IPS DF 6.9 (cell line): ENCODE measurements at regions not wholly inside any gene's neighbourhood (a gene's known extent, or its start where the extent isn't known, plus 50 kb on each side); places are given as distances from the start of the nearest gene placed in this dataset.
"Not testable (repeated sequence)": the region's sequence is repeated elsewhere in the genome, so short reads cannot be mapped to it uniquely, and the experiment has no call there.

Source experiments
- DNase-seq: peaks from one replicate; pipeline ENCODE4 v3.0.0-alpha.2; 2013; ENCODE audit warnings: low read depth, low spot score
- H3K27ac ChIP-seq: one replicate; pipeline ENCODE4 v1.5.1; 2013; ENCODE audit warnings: low read length, control low read depth
- H3K27me3 ChIP-seq: 2 replicates; pipeline ENCODE4 v1.6.1; 2013; ENCODE audit warnings: mild to moderate bottlenecking, low read length; ENCODE audit not compliant: control insufficient read depth, insufficient read depth
- H3K36me3 ChIP-seq: 2 replicates; pipeline ENCODE4 v1.6.1; 2013; ENCODE audit warnings: low read length; ENCODE audit not compliant: control insufficient read depth, insufficient read depth
- H3K4me1 ChIP-seq: 2 replicates; pipeline ENCODE4 v1.6.1; 2013; ENCODE audit warnings: low read length; ENCODE audit not compliant: control insufficient read depth, insufficient read depth
- H3K4me3 ChIP-seq: 2 replicates; pipeline ENCODE4 v1.5.1; 2013; ENCODE audit warnings: mild to moderate bottlenecking, low read length
- H3K9me3 ChIP-seq: 2 replicates; pipeline ENCODE4 v1.6.1; 2013; ENCODE audit warnings: low read length, inconsistent platforms; ENCODE audit not compliant: control insufficient read depth, insufficient read depth
- WGBS: extraction: QIAGEN DNeasy Blood & Tissue Kit; methylation state at CpG from one replicate; pipeline ENCODE4 v1.1.7; 2013; ENCODE audit warnings: mixed read lengths, missing lambda C conversion rate; ENCODE audit not compliant: insufficient read length, insufficient coverage; 5-methylcytosine and 5-hydroxymethylcytosine counted together

DNA sequence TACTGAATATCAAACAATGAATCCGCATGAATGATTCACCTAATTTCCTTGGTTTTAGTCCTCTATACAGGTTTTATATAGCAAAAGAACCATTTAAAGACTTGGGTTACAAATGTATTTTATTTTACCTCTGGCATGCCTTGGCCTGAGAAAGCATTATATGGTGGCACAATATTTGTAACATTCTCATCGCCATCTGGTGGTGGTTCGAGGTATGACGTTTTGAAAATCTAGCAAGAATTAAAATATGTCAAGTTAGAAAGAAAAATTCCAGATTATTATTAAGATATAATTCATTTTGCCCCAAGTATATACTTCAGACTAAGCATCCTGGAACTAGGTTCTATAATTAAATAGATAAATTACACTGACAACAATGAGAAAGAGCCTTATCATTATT is 445.9 kb downstream of the ZNF33B start:
- no CpG with 5 or more reads among the region's 4 CpGs for WGBS
- not testable (repeated sequence) for H3K27me3 ChIP-seq, H3K9me3 ChIP-seq, DNase-seq, H3K27ac ChIP-seq, H3K4me3 ChIP-seq, H3K36me3 ChIP-seq, H3K4me1 ChIP-seq

DNA sequence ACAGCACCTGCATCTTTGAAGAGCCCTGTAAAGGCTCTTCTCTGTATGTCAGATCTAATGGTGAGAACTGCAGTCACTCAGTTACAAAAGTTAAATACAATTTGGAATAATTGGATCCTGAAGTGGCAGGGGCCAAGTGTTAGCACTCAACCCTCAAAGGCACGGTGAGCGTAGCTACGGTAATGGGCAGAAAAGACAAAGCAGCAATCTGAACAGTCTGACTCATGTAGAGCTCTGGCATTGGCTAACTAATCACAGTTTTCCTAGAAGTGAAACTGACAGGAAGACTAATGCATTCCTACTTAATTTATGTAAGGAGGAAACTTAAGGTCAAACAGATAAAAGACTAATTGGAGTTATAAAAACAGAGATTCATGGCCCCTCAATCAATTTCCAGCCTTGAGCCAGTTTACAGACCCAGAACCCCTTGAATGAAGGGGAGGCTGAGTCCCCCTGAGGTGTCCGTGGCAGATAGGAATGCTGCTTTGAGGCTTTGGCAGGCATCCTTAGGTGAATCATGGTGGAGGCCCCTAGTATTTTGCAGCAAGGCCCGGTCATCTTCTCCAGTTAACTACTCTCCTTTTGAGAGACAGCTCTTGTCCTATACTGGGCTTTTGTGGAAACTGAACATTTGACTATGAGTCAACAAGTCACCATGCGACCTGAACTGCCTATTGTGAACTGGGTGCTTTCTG is 450.7 kb downstream of the ZNF33B start:
- H3K4me1 ChIP-seq, H3K27me3 ChIP-seq, DNase-seq, H3K36me3 ChIP-seq, H3K9me3 ChIP-seq, H3K4me3 ChIP-seq, H3K27ac ChIP-seq: not testable (repeated sequence)
- WGBS = no CpG with 5 or more reads among the region's 6 CpGs

DNA sequence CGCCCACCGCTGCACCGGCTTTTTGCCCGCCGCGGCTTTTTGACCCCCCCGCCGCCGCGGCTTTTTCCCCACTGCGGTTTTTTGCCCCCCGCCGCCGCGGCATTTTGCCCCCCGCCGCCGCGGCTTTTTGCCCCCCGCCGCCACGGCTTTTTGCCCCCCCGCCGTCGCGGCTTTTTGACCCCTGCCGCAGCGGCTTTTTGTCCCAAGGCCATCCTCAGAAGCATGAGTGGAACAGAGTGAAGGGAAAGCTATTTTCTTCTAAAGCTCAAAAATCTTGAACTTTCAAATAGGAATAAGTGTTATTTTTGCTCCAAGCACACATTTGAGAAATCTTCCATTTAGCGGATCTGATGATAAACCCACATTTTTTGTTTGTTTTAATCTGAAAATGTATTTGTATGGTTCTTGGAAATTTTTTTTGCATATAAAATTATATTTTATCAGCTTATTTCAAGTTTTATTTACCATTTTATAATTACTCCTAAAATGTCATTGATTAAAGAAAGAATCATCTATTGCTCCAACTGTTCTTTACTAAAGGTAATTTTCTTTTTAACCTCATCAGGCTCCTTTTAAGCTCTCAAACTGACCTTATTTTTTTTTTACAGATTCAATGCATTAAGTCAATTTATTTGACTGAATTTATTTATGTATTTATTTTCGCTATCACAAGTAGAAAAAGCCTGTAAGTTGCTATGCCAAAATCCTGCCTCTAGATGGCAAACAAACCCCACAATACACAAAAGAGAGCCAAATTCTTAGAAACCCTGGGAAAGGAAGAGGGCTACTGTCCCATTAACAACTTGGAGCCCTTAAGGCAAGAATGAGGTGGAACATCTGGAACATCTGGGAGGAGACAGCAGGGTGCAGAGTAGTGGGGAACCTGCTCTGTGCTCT is 460.3 kb downstream of the ZNF33B start:
- DNase-seq, H3K36me3 ChIP-seq: not testable (repeated sequence)
- WGBS = no CpG with 5 or more reads among the region's 30 CpGs

DNA sequence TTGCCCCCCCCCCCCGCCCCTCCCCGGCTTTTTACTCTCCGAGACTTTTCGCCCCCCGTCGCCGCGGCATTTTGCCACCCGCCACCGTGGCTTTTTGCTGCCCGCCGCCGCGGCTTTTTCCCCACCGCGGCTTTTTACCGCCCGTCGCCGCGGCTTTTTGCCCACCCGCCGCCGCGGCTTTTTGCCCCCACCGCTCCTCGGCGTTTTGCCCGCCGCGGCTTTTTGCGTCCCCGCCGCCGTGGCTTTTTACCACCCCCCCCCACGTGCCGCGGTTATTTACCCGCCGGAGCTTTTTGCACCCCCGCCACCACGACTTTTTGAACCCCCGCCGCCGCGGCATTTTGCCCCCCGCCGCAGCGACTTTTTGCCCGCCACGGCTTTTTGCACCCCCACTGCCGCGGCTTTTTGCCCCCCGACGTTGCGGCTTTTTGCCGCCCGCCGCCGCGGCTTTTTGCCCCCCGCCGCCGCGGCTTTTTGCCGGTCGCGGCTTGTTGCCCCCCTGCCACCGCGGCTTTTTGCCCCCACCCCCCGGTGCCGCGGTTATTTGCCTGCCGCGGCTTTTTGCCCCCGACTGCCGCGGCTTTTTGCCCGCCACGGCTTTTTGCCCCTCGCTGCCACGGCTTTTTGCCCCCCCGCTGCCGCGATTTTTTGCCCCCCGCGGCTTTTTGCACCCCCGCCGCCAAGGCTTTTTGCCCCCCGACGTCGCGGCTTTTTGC is 461.1 kb downstream of the ZNF33B start:
- Histone ChIP-seq H3K9me3 (no peaks in the 10 kb centered on the region; the same call in 1 of the 2 replicates), H3K27me3 (no peaks in the 10 kb centered on the region), H3K36me3 (no peaks in the 10 kb centered on the region), H3K4me1 (no peaks in the 10 kb centered on the region), H3K4me3 (no peak overlapping the region), H3K27ac (no peak overlapping the region)
- DNase-seq = no peak
- WGBS = no CpG with 5 or more reads among the region's 93 CpGs

More for the DNA sequence above, 460.3 kb downstream of the ZNF33B start:
- not testable (repeated sequence) for H3K4me3 ChIP-seq, H3K9me3 ChIP-seq, H3K27me3 ChIP-seq, H3K27ac ChIP-seq, H3K4me1 ChIP-seq

DNA sequence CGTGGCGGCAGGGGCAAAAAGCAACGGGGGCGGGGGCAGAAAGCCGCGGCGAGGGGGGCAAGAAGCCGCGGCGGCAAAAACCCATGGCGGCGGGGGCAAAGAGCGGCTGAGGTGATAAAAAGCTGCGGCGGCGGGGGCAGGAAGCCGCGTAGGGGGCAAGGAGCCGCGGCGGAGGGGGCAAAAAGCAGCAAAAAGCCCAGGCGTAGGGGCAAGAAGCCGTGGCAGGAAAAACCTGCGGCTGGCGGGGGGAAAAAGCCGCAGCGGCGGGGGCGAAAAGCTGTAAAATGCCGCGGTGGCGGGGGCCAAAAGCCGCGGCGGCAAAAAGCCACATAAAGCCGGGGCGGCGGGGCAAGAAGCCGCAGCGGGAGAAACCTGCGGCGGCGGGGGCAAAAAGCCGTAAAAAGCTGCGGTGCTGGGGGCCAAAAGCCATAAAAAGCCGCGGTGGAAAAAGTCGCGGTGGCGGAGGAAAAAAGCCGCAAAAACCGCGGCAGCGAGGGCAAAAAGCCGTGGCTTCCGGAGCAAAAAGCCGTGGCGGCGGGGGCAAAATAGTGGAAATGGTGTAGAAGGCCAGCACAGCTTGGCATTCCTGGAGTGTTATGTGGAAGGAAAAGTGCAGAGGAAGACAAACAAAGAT is 487.8 kb downstream of the ZNF33B start:
- H3K4me1 ChIP-seq = no peaks in the 10 kb centered on the region
- no CpG with 5 or more reads among the region's 59 CpGs for WGBS
- no peak overlapping the region for H3K4me3 ChIP-seq

DNA sequence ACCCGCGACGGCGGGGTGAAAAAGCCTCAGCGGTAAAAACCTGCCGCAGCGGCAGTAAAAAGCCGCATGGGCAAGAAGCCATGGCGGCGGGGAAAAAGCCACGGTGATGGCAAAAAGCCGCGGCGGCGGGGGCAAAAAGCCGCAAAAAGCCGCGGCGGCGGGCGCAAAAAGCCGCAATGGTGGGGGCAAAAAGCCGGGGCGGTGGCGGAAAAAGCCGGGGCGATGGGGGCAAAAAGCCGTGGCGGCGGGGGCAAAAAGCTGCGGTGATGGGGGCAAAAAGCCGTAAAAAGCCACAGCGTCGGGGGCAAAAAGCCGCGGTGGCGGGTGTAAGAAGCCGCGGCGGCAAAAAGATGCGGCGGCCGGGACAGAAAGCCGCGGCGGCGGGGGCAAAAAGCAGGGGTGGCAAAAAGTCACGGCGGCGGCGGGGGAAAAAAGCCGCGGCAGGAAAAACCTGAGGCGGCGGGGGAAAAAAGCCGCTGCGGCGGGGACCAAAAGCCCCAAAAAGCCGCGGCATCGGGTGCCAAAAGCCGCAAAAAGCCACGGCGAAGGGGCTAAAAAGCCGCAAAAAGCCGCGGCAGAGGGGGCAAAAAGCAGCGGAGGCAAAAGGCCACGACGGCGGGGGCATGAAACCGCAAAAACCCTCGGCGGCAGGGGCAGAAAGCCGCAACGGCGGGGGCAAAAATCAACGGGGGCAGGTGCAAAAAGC is 488.5 kb downstream of the ZNF33B start:
- WGBS = no CpG with 5 or more reads among the region's 78 CpGs
- Histone ChIP-seq H3K4me3 (no peak overlapping the region), H3K27me3 (no peaks in the 10 kb centered on the region)

More for the DNA sequence above, 487.8 kb downstream of the ZNF33B start:
- Histone ChIP-seq H3K9me3 (peaks cover 3% of the 10 kb centered on the region), H3K27ac (no peak overlapping the region), H3K36me3 (no peaks in the 10 kb centered on the region), H3K27me3 (no peaks in the 10 kb centered on the region)
- DNase-seq = no peak

DNA sequence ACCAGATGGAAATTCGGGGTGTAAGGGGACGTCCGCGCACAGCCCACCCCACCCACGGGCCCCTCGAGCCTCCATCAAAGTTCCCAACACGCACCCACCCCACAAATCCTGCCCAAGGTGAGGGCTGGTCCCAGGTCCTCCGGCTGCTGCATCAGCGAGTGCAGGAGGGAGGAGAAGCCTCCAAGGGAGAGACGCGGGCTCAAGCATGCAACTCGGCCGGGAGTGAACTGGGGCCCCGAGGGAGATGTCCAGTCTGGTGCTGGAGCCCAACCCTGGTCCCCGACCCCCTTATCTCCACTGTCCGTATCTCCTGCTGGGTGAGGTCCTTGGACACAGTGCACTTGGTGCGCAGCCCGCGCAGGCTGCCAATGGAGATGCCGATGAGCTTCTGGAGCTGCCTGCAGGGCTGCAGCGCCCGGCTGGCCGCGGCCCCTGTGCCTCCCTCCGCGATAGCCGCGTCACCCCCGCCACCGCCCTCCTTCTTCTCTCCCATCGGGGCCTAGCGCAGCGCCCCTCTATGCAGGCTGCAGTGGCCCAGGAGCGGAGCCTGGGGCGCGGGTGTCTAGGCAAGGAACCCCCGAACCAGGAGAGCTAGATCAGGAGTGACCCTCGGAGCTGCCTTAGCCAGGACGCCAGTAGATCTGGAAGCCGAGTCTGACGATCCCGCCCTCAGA is 489.2 kb downstream of the ZNF33B start:
- peaks cover 3% of the 10 kb centered on the region for H3K9me3 ChIP-seq
- no peak overlapping the region for H3K4me3 ChIP-seq
- no CpG with 5 or more reads among the region's 42 CpGs for WGBS

More for the DNA sequence above, 488.5 kb downstream of the ZNF33B start:
- H3K36me3 ChIP-seq = no peaks in the 10 kb centered on the region
- H3K27ac ChIP-seq = no peak overlapping the region
- peaks cover 3% of the 10 kb centered on the region for H3K9me3 ChIP-seq
- no peak for DNase-seq
- H3K4me1 ChIP-seq = no peaks in the 10 kb centered on the region

DNA sequence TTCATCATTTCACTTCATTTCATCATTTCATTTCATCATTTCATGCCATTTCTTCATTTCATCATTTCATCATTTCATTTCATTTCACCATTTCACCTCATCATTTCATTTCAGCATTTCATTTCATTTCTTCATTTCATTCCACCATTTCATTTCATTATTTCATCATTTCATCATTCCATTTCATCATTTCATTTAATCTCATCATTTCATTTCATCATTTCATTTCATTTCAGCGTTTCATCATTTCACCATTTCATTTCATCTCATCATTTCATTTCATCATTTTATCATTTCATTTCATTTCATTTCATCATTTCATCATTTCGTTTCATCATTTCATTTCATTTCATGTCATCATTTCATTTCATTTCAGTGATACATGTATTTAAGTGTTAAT is 492.2 kb downstream of the ZNF33B start:
- not testable (repeated sequence) for H3K27ac ChIP-seq, H3K27me3 ChIP-seq, H3K36me3 ChIP-seq, H3K4me3 ChIP-seq, DNase-seq, H3K4me1 ChIP-seq, H3K9me3 ChIP-seq
- 100% methylated on average over 2 of the region's 2 CpGs for WGBS

More for the DNA sequence above, 489.2 kb downstream of the ZNF33B start:
- H3K4me1 ChIP-seq = no peaks in the 10 kb centered on the region
- H3K27ac ChIP-seq = no peak overlapping the region
- no peak for DNase-seq
- H3K27me3 ChIP-seq = no peaks in the 10 kb centered on the region
- no peaks in the 10 kb centered on the region for H3K36me3 ChIP-seq

DNA sequence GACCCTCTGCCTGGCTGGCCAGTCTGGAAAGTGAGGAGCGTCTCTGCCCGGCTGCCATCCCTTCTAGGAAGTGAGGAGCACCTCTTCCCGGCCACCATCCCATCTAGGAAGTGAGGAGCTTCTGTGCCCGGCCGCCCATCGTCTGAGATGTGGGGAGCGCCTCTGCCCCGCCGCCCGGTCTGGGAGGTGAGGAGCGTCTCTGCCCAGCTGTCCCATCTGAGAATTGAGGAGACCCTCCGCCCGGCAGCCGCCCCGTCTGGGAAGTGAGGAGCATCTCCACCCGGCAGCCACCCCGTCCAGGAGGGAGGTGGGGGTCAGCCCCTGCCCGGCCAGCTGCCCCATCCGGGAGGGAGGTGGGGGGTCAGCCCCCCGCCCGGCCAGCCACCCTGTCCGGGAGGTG is 500.3 kb downstream of the ZNF33B start:
- H3K4me3 ChIP-seq, H3K9me3 ChIP-seq, DNase-seq, H3K4me1 ChIP-seq, H3K27me3 ChIP-seq, H3K27ac ChIP-seq, H3K36me3 ChIP-seq: not testable (repeated sequence)
- no CpG with 5 or more reads among the region's 22 CpGs for WGBS
